B cell (primary cell): ENCODE measurements at regions not wholly inside any gene's neighbourhood (a gene's known extent, or its start where the extent isn't known, plus 50 kb on each side); places are given as distances from the start of the nearest gene placed in this dataset.

Experiments used
- ATAC-seq: fragments of 200-7000 bp; cut with Tn5 transposase; one replicate; pipeline ENCODE4 v1.10.0; 2021; ENCODE audit warnings: low read depth, mild to moderate bottlenecking, moderate number of reproducible peaks, moderate library complexity
- CTCF ChIA-PET: fragments of 350-600 bp; sonication (Branson Sonifier 250); formaldehyde crosslinking; loops from one replicate; lab custom pipeline; 2021; ENCODE audit warnings: antibody characterized with exemption, inconsistent platforms; lab: Charles Lee
- POLR2A ChIA-PET: fragments of 350-600 bp; sonication (Branson Sonifier 250); formaldehyde crosslinking; loops from one replicate; lab custom pipeline; 2021; ENCODE audit warnings: antibody characterized with exemption; lab: Charles Lee
- DNase-seq: peaks from one replicate; pipeline ENCODE4 v3.0.0; 2013
- H2AFZ ChIP-seq: 2 replicates; pipeline ENCODE4 v1.6.1; 2012; ENCODE audit warnings: mild to moderate bottlenecking, low read depth, low read length; ENCODE audit not compliant: insufficient read depth, poor library complexity, severe bottlenecking
- H3K27ac ChIP-seq, 2 donors: 1 replicate in 1 of 2; 2 replicates in 1 of 2; pipeline ENCODE4 v1.5.1; 2012 to 2013; ENCODE audit warnings: low read length in 2 of 2, mild to moderate bottlenecking in 2 of 2, moderate library complexity in 1 of 2
- H3K27me3 ChIP-seq, 4 experiments: fragments of 200-600 bp in 1 of 4; sonication (generic) in 1 of 4; replicated peaks in 1 of 4; 1 replicate in 2 of 4; 2 replicates in 2 of 4; pipeline versions ENCODE4 v1.6.1 to v1.7.0; 2013 to 2016; ENCODE audit warnings: low read length in 3 of 4, mild to moderate bottlenecking in 2 of 4, mixed read lengths in 1 of 4, moderate library complexity in 1 of 4; ENCODE audit not compliant: insufficient read depth in 4 of 4, control insufficient read depth in 3 of 4; ENCODE audit errors: control extremely low read depth in 1 of 4
- H3K36me3 ChIP-seq, 2 experiments: replicated peaks in 1 of 2; 1 replicate in 1 of 2; 2 replicates in 1 of 2; pipeline versions ENCODE4 v1.6.1 to v1.7.1; 2013; ENCODE audit warnings: low read length in 1 of 2; ENCODE audit not compliant: insufficient read depth in 2 of 2, control insufficient read depth in 1 of 2; ENCODE audit errors: control extremely low read depth in 1 of 2, extremely low read depth in 1 of 2
- H3K4me1 ChIP-seq, 2 donors: fragments of 200-600 bp in 1 of 2; sonication (generic) in 1 of 2; 1 replicate in 1 of 2; 2 replicates in 1 of 2; pipeline versions ENCODE4 v1.5.1 to v1.6.1; 2013 to 2017; ENCODE audit warnings: low read length in 2 of 2; ENCODE audit not compliant: control insufficient read depth in 2 of 2, insufficient read depth in 2 of 2
- H3K4me2 ChIP-seq: replicated peaks from 2 replicates; pipeline ENCODE3; 2012; ENCODE audit warnings: mild to moderate bottlenecking, low read depth, low read length; ENCODE audit not compliant: poor library complexity, severe bottlenecking
- H3K4me3 ChIP-seq, 5 experiments: fragments of 200-600 bp in 1 of 5; sonication (generic) in 1 of 5; 1 replicate in 3 of 5; 2 replicates in 2 of 5; pipeline versions ENCODE4 v1.5.1 to v1.7.0; 2011 to 2016; ENCODE audit warnings: low read length in 4 of 5, mild to moderate bottlenecking in 4 of 5, low read depth in 2 of 5, control low read depth in 1 of 5, moderate library complexity in 1 of 5; ENCODE audit not compliant: insufficient read depth in 1 of 5; ENCODE audit errors: control extremely low read depth in 1 of 5, extremely low read depth in 1 of 5
- H3K79me2 ChIP-seq: fragments of 200-600 bp; sonication (generic); one replicate; pipeline ENCODE4 v1.6.0; 2016; ENCODE audit warnings: low read length; ENCODE audit not compliant: control insufficient read depth, insufficient read depth
- H3K9ac ChIP-seq: fragments of 200-600 bp; sonication (generic); 2 replicates; pipeline ENCODE4 v1.6.1; 2017; ENCODE audit warnings: mild to moderate bottlenecking, low read length, moderate library complexity
- H3K9me3 ChIP-seq, 3 donors: one replicate each; pipeline versions ENCODE4 v1.6.1 to v1.7.1; 2013; ENCODE audit warnings: low read length in 2 of 3; ENCODE audit not compliant: control insufficient read depth in 2 of 3, insufficient read depth in 1 of 3; ENCODE audit errors: control extremely low read depth in 1 of 3
- H4K20me1 ChIP-seq: 2 replicates; pipeline ENCODE4 v1.6.0; 2012; ENCODE audit warnings: mild to moderate bottlenecking, low read length; ENCODE audit not compliant: insufficient read depth, control insufficient read depth, poor library complexity, severe bottlenecking
- H3K27ac Mint-ChIP-seq: one replicate; pipeline ENCODE4 v1.8.0; 2021; ENCODE audit warnings: mixed read lengths
- H3K27me3 Mint-ChIP-seq: one replicate; pipeline ENCODE4 v1.8.0; 2021; ENCODE audit warnings: mixed read lengths
- H3K4me1 Mint-ChIP-seq: one replicate; pipeline ENCODE4 v1.8.0; 2021; ENCODE audit warnings: mixed read lengths
- H3K4me3 Mint-ChIP-seq: one replicate; pipeline ENCODE4 v1.8.0; 2021; ENCODE audit warnings: mixed read lengths
- H3K9me3 Mint-ChIP-seq: one replicate; pipeline ENCODE4 v1.8.0; 2022; ENCODE audit warnings: mixed read lengths; ENCODE audit not compliant: insufficient read depth
- EZH2 ChIP-seq: IDR thresholded peaks from 2 replicates; pipeline ENCODE4 v1.6.1; 2012; ENCODE audit warnings: borderline replicate concordance, low read depth, mild to moderate bottlenecking, moderate library complexity, low read length; ENCODE audit not compliant: insufficient read depth, poor library complexity, severe bottlenecking
- WGBS: methylation state at CpG from one replicate; pipeline ENCODE4 v1.1.5; 2013; ENCODE audit warnings: missing lambda C conversion rate; ENCODE audit not compliant: insufficient coverage; 5-methylcytosine and 5-hydroxymethylcytosine counted together
- intact Hi-C: fragments of 100-400 bp; cut with micrococcal nuclease; formaldehyde crosslinking; loops from one replicate; pipeline ENCODE4 v1.10.0; 2022
- TF ChIP-seq, protein P1 (sequence below): fragments of 200-600 bp; IDR thresholded peaks from one replicate; pipeline ENCODE4 v1.8.0; 2022; ENCODE audit warnings: antibody characterized with exemption, mild to moderate bottlenecking

- H4K20me1 ChIP-seq, result no peaks in the 10 kb centered on the region
- Mint-ChIP-seq H3K4me1 (no peaks in the 10 kb centered on the region), H3K9me3 (peaks cover 5% of the 10 kb centered on the region), H3K4me3 (no peak overlapping the region), H3K27ac (no peak overlapping the region), H3K27me3 (no peaks in the 10 kb centered on the region)
- no peak for TF ChIP-seq EZH2
- TF ChIP-seq, protein P1, sequence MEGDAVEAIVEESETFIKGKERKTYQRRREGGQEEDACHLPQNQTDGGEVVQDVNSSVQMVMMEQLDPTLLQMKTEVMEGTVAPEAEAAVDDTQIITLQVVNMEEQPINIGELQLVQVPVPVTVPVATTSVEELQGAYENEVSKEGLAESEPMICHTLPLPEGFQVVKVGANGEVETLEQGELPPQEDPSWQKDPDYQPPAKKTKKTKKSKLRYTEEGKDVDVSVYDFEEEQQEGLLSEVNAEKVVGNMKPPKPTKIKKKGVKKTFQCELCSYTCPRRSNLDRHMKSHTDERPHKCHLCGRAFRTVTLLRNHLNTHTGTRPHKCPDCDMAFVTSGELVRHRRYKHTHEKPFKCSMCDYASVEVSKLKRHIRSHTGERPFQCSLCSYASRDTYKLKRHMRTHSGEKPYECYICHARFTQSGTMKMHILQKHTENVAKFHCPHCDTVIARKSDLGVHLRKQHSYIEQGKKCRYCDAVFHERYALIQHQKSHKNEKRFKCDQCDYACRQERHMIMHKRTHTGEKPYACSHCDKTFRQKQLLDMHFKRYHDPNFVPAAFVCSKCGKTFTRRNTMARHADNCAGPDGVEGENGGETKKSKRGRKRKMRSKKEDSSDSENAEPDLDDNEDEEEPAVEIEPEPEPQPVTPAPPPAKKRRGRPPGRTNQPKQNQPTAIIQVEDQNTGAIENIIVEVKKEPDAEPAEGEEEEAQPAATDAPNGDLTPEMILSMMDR, result no peak
- no peaks in the 10 kb centered on the region for H3K9me3 ChIP-seq
- intact Hi-C loops, result no loop called here
- no peak overlapping the region for H3K27ac ChIP-seq
- H3K4me1 ChIP-seq, result no peaks in the 10 kb centered on the region
- ChIA-PET POLR2A (no interaction called here), CTCF (no interaction called here)
- no peaks in the 10 kb centered on the region for H3K36me3 ChIP-seq
- no peak overlapping the region for H3K4me2 ChIP-seq
- no peak overlapping the region for H2AFZ ChIP-seq
- no peaks in the 10 kb centered on the region for H3K27me3 ChIP-seq
- no peak for ATAC-seq
- H3K79me2 ChIP-seq, result no peaks in the 10 kb centered on the region
- no CpG with 5 or more reads among the region's 2 CpGs for WGBS
- no peak overlapping the region for H3K4me3 ChIP-seq
- DNase-seq, result no peak
- no peak overlapping the region for H3K9ac ChIP-seq
Observed at GRCh38 chr6:122302067-122302466, 97.4 kb upstream of the HSF2 start.

DNA sequence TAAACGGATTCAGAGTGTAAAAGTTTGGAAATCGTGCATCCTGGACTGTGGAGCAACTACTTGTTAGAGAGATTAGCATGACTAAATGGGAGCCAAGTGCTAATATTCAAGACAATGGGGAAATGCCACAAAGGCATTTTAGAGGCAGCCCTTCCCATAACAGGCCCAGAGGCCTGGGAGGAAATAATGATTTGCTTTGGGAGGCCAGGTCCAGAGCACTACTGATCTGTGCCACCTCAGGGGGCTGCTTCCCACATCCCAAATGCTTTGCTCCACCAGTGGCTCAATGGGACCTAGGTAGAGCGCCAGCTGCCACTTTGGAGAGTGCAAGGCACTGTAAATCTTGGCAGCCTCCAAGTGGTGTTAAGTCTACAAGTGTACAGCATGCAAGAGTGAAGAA lies 91.9 kb upstream of the HSF2 start:
- no peak overlapping the region for H3K9ac ChIP-seq
- no peaks in the 10 kb centered on the region for H3K79me2 ChIP-seq
- H3K27ac Mint-ChIP-seq, result no peak overlapping the region
- H4K20me1 ChIP-seq, result no peaks in the 10 kb centered on the region
- WGBS, result 83% methylated on average over 3 of the region's 3 CpGs
- H3K27me3 Mint-ChIP-seq, result no peaks in the 10 kb centered on the region
- no peak overlapping the region for H2AFZ ChIP-seq
- H3K27ac ChIP-seq, result no peak overlapping the region
- H3K9me3 ChIP-seq, result peaks cover 0 to 7% (median 0%) of the 10 kb centered on the region in 3 donors
- peaks cover 9% of the 10 kb centered on the region for H3K9me3 Mint-ChIP-seq
- no peak overlapping the region for H3K4me3 Mint-ChIP-seq
- ATAC-seq (no peak), DNase-seq (no peak)
- ChIA-PET POLR2A (no interaction called here), CTCF (no interaction called here)
- intact Hi-C loops, result no loop called here
- no peaks in the 10 kb centered on the region for H3K36me3 ChIP-seq
- H3K4me3 ChIP-seq, result no peak overlapping the region
- H3K4me1 Mint-ChIP-seq, result no peaks in the 10 kb centered on the region
- no peaks in the 10 kb centered on the region for H3K4me1 ChIP-seq
- TF ChIP-seq, protein P1, result no peak
- TF ChIP-seq EZH2, result no peak
- H3K4me2 ChIP-seq, result no peak overlapping the region
- H3K27me3 ChIP-seq, result no peaks in the 10 kb centered on the region
